Neural crest cell (in vitro differentiated cells): ENCODE measurements at regions not wholly inside any gene's neighbourhood (a gene's known extent, or its start where the extent isn't known, plus 50 kb on each side); places are given as distances from the start of the nearest gene placed in this dataset.

Source experiments
- DNase-seq: peaks from one replicate; pipeline ENCODE4 v3.0.0; 2021; ENCODE audit warnings: low read depth, mixed read lengths, low spot score
- H3K27ac Mint-ChIP-seq: one replicate; pipeline ENCODE4 v1.8.0; 2021; ENCODE audit warnings: mild to moderate bottlenecking, mixed read lengths; ENCODE audit not compliant: unreplicated experiment
- H3K27me3 Mint-ChIP-seq: 2 replicates; pipeline ENCODE4 v1.8.0; 2021; ENCODE audit warnings: low read depth, mild to moderate bottlenecking, mixed read lengths
- H3K36me3 Mint-ChIP-seq: 2 replicates; pipeline ENCODE4 v1.8.0; 2021; ENCODE audit warnings: low read depth, mild to moderate bottlenecking, mixed read lengths
- H3K4me1 Mint-ChIP-seq: 2 replicates; pipeline ENCODE4 v1.8.0; 2021; ENCODE audit warnings: mixed read lengths
- H3K4me3 Mint-ChIP-seq: one replicate; pipeline ENCODE4 v1.8.0; 2021; ENCODE audit warnings: mild to moderate bottlenecking, mixed read lengths
- H3K9me3 Mint-ChIP-seq: 2 replicates; pipeline ENCODE4 v1.8.0; 2021; ENCODE audit warnings: mixed read lengths
- TF ChIP-seq, protein P1 (sequence below): fragments of 200-600 bp; sonication (generic); conservative IDR thresholded peaks from 2 replicates; pipeline ENCODE4 v1.5.0; 2021; ENCODE audit warnings: antibody characterized with exemption, mild to moderate bottlenecking

DNA sequence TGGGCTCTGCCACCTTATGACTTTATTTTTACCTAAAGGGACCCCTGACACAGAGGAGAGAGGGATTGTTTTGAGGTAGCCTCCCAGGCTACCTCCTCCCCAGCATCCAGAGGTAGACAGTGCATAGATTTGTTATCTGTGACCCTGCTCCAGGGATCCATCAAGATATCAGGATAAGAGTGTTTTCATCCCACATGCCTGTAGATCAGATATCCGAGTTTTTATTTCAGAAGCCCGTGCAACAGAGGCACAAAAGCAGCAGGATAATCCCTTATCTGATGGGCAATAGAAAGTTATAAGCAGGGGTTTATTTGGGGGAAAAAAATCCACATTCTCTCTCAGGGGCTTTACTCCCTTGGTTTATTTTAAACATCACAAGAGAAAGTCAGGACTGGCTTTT lies 117.0 kb upstream of the RPH3A start:
- TF ChIP-seq, protein P1, sequence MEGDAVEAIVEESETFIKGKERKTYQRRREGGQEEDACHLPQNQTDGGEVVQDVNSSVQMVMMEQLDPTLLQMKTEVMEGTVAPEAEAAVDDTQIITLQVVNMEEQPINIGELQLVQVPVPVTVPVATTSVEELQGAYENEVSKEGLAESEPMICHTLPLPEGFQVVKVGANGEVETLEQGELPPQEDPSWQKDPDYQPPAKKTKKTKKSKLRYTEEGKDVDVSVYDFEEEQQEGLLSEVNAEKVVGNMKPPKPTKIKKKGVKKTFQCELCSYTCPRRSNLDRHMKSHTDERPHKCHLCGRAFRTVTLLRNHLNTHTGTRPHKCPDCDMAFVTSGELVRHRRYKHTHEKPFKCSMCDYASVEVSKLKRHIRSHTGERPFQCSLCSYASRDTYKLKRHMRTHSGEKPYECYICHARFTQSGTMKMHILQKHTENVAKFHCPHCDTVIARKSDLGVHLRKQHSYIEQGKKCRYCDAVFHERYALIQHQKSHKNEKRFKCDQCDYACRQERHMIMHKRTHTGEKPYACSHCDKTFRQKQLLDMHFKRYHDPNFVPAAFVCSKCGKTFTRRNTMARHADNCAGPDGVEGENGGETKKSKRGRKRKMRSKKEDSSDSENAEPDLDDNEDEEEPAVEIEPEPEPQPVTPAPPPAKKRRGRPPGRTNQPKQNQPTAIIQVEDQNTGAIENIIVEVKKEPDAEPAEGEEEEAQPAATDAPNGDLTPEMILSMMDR, result no peak
- no peaks in the 10 kb centered on the region for H3K4me1 Mint-ChIP-seq
- H3K27ac Mint-ChIP-seq, result no peak overlapping the region
- H3K27me3 Mint-ChIP-seq, result peaks cover 77% of the 10 kb centered on the region
- H3K36me3 Mint-ChIP-seq, result no peaks in the 10 kb centered on the region
- no peaks in the 10 kb centered on the region for H3K9me3 Mint-ChIP-seq
- DNase-seq, result no peak
- H3K4me3 Mint-ChIP-seq, result no peak overlapping the region

DNA sequence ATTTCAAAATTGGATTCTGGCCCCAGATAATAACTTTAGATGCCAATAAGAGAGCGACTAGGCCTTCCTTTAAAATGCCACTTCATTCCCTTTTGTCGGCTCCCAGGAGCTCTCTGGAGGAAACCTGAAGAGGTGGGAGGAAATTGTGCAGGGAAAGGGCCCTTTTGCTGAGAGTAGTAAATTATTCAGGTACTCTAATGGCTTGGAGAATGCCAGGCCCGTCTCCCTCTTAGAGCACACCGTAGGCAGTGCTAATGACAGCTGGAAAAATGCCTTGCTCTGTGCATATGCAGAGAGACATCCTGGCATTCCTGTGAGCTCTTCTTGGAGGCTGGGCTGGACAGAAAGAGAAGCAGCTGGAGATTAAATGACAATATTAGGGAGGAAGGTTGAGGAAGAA lies 115.0 kb upstream of the RPH3A start:
- H3K4me1 Mint-ChIP-seq, result no peaks in the 10 kb centered on the region
- no peak overlapping the region for H3K27ac Mint-ChIP-seq
- TF ChIP-seq, protein P1, result no peak
- peaks cover 82% of the 10 kb centered on the region for H3K27me3 Mint-ChIP-seq
- no peak for DNase-seq
- no peaks in the 10 kb centered on the region for H3K9me3 Mint-ChIP-seq
- H3K4me3 Mint-ChIP-seq, result no peak overlapping the region
- no peaks in the 10 kb centered on the region for H3K36me3 Mint-ChIP-seq

DNA sequence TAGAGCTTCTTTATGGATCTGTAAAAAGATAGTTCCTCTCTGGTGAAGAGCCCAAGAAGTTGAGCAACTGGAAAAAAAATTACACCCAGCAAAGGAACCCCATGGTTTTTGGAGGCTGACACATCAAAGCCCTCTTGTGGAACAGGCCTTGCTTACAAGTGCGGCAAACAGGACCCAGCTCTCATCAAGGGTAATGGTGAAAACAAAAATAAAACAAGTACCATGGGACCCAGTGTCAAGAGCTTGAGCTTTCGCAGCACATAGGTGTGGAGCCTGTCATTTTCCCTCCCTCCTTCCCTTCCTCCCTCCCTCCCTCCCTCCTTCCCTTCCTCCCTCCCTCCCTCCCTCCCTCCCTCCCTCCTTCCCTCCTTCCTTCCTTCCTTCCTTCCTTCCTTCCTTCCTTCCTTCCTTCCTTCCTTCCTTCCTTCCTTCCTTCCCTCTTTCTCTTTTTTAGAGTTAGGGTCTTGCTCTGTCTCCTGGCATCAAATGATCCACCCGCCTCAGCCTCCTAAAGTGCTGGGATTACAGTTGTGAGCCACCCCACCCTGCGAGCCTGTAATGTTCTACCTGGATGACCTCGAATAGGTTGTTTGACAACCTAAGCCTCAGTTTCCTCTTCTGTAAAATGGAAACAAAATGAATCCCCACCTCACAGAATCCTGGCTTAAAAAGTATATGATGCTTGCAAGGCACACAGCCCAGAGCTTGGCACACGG lies 114.3 kb upstream of the RPH3A start:
- Mint-ChIP-seq H3K27me3 (peaks cover 84% of the 10 kb centered on the region), H3K27ac (no peak overlapping the region), H3K4me3 (no peak overlapping the region), H3K36me3 (no peaks in the 10 kb centered on the region), H3K4me1 (no peaks in the 10 kb centered on the region), H3K9me3 (no peaks in the 10 kb centered on the region)
- TF ChIP-seq, protein P1, result no peak
- DNase-seq, result no peak

DNA sequence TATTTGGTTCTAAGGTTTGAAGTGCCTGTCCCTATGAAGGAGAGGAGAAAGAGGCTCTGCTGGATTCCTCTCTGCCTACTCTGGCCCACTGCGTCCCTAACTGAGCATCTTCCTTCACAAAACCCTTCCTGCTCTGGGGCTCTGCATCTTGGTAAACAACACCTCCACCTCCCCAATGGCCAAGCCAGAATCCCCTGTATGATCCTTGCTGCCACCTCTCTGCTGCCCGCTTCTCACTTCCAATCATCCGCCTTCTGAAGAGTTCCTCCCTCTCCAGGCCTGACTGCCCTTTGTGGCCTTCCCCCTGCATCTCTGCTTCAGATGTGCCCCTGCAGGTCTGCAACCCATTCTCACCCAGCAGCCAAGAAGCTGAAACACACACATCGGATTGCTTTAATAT lies 110.6 kb upstream of the RPH3A start:
- Mint-ChIP-seq H3K4me1 (no peaks in the 10 kb centered on the region), H3K36me3 (no peaks in the 10 kb centered on the region), H3K27me3 (peaks cover 81% of the 10 kb centered on the region), H3K9me3 (no peaks in the 10 kb centered on the region), H3K4me3 (no peak overlapping the region), H3K27ac (no peak overlapping the region)
- TF ChIP-seq, protein P1, result no peak
- DNase-seq, result no peak

DNA sequence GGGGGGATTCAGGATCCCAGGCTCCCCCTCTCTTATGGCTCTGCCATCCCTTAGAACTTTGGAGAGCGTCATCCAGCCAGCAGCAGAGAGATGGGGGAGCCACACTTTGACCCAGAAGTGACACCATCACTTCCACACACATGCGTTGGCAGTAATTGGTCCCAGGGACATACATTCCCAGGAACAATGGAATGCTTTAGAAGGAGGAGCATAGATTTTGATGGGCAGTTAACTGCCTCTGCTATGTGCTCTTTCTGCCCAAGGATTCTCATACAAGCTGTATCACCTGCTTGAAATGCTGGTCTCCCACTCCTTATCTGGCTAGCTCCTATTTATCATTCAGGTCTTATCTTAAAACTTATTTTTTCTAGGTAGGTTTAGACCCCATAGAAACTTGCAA lies 109.0 kb upstream of the RPH3A start:
- DNase-seq, result no peak
- Mint-ChIP-seq H3K27ac (no peak overlapping the region), H3K4me3 (no peak overlapping the region), H3K27me3 (peaks cover 77% of the 10 kb centered on the region), H3K36me3 (no peaks in the 10 kb centered on the region), H3K9me3 (no peaks in the 10 kb centered on the region), H3K4me1 (no peaks in the 10 kb centered on the region)
- TF ChIP-seq, protein P1, result no peak
